K562 (cell line): ENCODE measurements at regions not wholly inside any gene's neighbourhood (a gene's known extent, or its start where the extent isn't known, plus 50 kb on each side); places are given as distances from the start of the nearest gene placed in this dataset.

Source experiments
- ARID1B ChIP-seq: fragments of 450-650 bp; IDR thresholded peaks from 2 replicates; pipeline ENCODE4 v1.6.1; 2016; ENCODE audit warnings: antibody characterized with exemption, mild to moderate bottlenecking, inconsistent platforms
- BMI1 ChIP-seq: fragments of 150-350 bp; IDR thresholded peaks from 2 replicates; pipeline ENCODE4 v1.6.1; 2014; ENCODE audit warnings: low read length
- CREB1 ChIP-seq, 2 experiments: sonication (generic) in 1 of 2; formaldehyde crosslinking in 1 of 2; IDR thresholded peaks; 2 replicates each; pipeline versions ENCODE4 v1.6.1 to v1.8.0; 2012 to 2022; ENCODE audit warnings: inconsistent platforms in 1 of 2, mild to moderate bottlenecking in 1 of 2, missing genetic modification reagents in 1 of 2, moderate library complexity in 1 of 2
- HDAC3 ChIP-seq: fragments of 450-650 bp; IDR thresholded peaks from 2 replicates; pipeline ENCODE4 v1.6.1; 2018; ENCODE audit warnings: borderline replicate concordance, mild to moderate bottlenecking, moderate library complexity; ENCODE audit not compliant: partially characterized antibody
- HDAC8 ChIP-seq: fragments of 450-650 bp; IDR thresholded peaks from 2 replicates; pipeline ENCODE4 v1.6.1; 2016; ENCODE audit warnings: mild to moderate bottlenecking, missing genetic modification characterization, moderate library complexity, missing compliant biosample characterization
- LEF1 ChIP-seq: fragments of 450-650 bp; IDR thresholded peaks from 2 replicates; pipeline ENCODE4 v1.6.1; 2016; ENCODE audit warnings: mild to moderate bottlenecking
- MED1 ChIP-seq: sonication (generic); formaldehyde crosslinking; IDR thresholded peaks from 2 replicates; pipeline ENCODE4 v1.8.1; 2023; ENCODE audit warnings: missing genetic modification reagents, borderline replicate concordance
- MEIS2 ChIP-seq: fragments of 450-650 bp; IDR thresholded peaks from 2 replicates; pipeline ENCODE4 v1.6.1; 2014; ENCODE audit warnings: mild to moderate bottlenecking; ENCODE audit not compliant: partially characterized antibody
- NBN ChIP-seq: fragments of 450-650 bp; IDR thresholded peaks from 2 replicates; pipeline ENCODE4 v1.6.1; 2016; ENCODE audit warnings: low read depth, mild to moderate bottlenecking
- NFIC ChIP-seq: fragments of 450-650 bp; IDR thresholded peaks from 2 replicates; pipeline ENCODE4 v1.6.1; 2017; ENCODE audit warnings: mild to moderate bottlenecking, inconsistent platforms
- NFXL1 ChIP-seq: fragments of 450-650 bp; formaldehyde crosslinking; IDR thresholded peaks from 2 replicates; pipeline ENCODE4 v1.4.0; 2021; ENCODE audit warnings: mild to moderate bottlenecking
- RUNX1 ChIP-seq: sonication (generic); IDR thresholded peaks from 2 replicates; pipeline ENCODE4 v1.6.1; 2016; ENCODE audit warnings: antibody characterized with exemption, low read depth
- SAFB ChIP-seq: fragments of 200-400 bp; formaldehyde crosslinking; IDR thresholded peaks from 2 replicates; pipeline ENCODE4 v1.6.1; 2017; ENCODE audit warnings: low read depth, low read length, borderline replicate concordance
- SMARCA4 ChIP-seq: fragments of 450-650 bp; IDR thresholded peaks from 2 replicates; pipeline ENCODE4 v1.6.1; 2016
- SPI1 ChIP-seq: IDR thresholded peaks from 2 replicates; pipeline ENCODE4 v1.6.1; 2011; ENCODE audit warnings: low read depth, low read length, control low read depth, borderline replicate concordance
- TCFL5 ChIP-seq: fragments of 250-450 bp; sonication (Bioruptor Pico); conservative IDR thresholded peaks from 2 replicates; pipeline ENCODE4 v1.6.1; 2021; ENCODE audit warnings: mild to moderate bottlenecking, moderate library complexity, matching md5 sums
- XRCC4 ChIP-seq: IDR thresholded peaks from one replicate; pipeline ENCODE4 v1.6.1; 2011; ENCODE audit not compliant: insufficient read depth, insufficient read length; ENCODE audit errors: extremely low read depth
- ZBTB17 ChIP-seq: fragments of 450-650 bp; formaldehyde crosslinking; IDR thresholded peaks from 2 replicates; pipeline ENCODE4 v1.4.0; 2020; ENCODE audit warnings: mild to moderate bottlenecking
- ZNF764 ChIP-seq: fragments of 250-450 bp; sonication (Bioruptor Pico); IDR thresholded peaks from 2 replicates; pipeline ENCODE4 v1.4.0; 2020; ENCODE audit warnings: low read depth, mild to moderate bottlenecking, moderate library complexity
- TF ChIP-seq, protein P1 (sequence below): fragments of 450-650 bp; IDR thresholded peaks from 2 replicates; pipeline ENCODE4 v1.6.1; 2017; ENCODE audit warnings: antibody characterized with exemption, mild to moderate bottlenecking
- TF ChIP-seq, protein P2 (sequence below): fragments of 200-800 bp; sonication (Bioruptor generic); IDR thresholded peaks from 2 replicates; pipeline ENCODE4 v1.6.1; 2017; ENCODE audit warnings: missing genetic modification characterization, missing compliant biosample characterization
- TF ChIP-seq, protein P3 (sequence below): fragments of 450-650 bp; IDR thresholded peaks from one replicate; pipeline ENCODE4 v1.6.1; 2018; ENCODE audit warnings: mild to moderate bottlenecking, moderate library complexity; ENCODE audit not compliant: partially characterized antibody

DNA sequence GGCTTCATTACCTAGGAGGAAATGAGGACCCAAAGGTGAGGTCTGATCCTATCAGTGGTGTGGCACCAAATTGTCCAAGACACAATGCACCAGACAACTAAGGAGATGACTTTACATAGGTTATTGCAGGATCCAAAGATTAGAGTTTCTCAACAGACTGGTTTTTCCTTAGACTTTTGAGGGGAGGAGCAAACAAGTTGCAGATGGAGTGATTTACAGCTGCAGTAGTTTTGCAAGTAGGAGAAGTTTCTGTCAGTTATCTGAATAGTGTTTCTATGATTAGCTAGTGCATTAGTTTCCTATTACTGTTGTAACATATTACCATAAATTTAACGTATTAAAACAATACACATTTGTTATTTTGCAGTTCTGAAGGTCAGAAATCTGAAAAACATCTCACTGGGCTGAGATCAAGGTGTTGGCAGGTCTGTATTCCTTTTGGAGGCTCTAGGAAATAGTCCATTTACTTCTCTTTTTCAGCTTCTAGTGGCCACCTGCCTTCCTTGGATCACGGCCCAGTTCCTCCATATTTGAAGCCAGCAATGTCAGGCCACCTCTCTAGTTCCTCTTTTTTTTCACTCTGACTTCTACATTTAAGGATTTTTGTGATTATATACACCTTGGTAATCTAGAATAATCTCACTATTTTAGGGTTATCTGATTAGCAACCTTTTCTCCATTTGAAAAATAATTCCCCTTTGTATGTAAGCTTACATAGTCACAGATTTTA, 994.9 kb downstream of the REEP3 start (continued):
- TF ChIP-seq, protein P1, sequence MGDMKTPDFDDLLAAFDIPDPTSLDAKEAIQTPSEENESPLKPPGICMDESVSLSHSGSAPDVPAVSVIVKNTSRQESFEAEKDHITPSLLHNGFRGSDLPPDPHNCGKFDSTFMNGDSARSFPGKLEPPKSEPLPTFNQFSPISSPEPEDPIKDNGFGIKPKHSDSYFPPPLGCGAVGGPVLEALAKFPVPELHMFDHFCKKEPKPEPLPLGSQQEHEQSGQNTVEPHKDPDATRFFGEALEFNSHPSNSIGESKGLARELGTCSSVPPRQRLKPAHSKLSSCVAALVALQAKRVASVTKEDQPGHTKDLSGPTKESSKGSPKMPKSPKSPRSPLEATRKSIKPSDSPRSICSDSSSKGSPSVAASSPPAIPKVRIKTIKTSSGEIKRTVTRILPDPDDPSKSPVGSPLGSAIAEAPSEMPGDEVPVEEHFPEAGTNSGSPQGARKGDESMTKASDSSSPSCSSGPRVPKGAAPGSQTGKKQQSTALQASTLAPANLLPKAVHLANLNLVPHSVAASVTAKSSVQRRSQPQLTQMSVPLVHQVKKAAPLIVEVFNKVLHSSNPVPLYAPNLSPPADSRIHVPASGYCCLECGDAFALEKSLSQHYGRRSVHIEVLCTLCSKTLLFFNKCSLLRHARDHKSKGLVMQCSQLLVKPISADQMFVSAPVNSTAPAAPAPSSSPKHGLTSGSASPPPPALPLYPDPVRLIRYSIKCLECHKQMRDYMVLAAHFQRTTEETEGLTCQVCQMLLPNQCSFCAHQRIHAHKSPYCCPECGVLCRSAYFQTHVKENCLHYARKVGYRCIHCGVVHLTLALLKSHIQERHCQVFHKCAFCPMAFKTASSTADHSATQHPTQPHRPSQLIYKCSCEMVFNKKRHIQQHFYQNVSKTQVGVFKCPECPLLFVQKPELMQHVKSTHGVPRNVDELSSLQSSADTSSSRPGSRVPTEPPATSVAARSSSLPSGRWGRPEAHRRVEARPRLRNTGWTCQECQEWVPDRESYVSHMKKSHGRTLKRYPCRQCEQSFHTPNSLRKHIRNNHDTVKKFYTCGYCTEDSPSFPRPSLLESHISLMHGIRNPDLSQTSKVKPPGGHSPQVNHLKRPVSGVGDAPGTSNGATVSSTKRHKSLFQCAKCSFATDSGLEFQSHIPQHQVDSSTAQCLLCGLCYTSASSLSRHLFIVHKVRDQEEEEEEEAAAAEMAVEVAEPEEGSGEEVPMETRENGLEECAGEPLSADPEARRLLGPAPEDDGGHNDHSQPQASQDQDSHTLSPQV, result peak; percentile 84
- TF ChIP-seq NFXL1 (no peak), ZNF764 (CRISPR knock-in tag) (no peak), ZBTB17 (no peak), LEF1 (0 out of 2 replicates have a peak, but pooled peaks have one; percentile 7), SAFB (no peak), RUNX1 (no peak), HDAC3 (peak; percentile 12), NBN (peak; percentile 34; the same call in 1 of the 2 replicates), MEIS2 (peak; percentile 95), NFIC (peak; percentile 78), CREB1 (IDR thresholded peaks at IDR 0.05) (no peak), CREB1 (CRISPR knock-in tag; IDR thresholded peaks at IDR 0.05) (no peak), ARID1B (peak; percentile 49), TCFL5 (no peak), BMI1 (no peak), HDAC8 (tag) (no peak), SMARCA4 (peak; percentile 56; the same call in 1 of the 2 replicates), MED1 (CRISPR knock-in tag) (no peak), SPI1 (peak; percentile 88), XRCC4 (no peak)
- TF ChIP-seq, protein P2, sequence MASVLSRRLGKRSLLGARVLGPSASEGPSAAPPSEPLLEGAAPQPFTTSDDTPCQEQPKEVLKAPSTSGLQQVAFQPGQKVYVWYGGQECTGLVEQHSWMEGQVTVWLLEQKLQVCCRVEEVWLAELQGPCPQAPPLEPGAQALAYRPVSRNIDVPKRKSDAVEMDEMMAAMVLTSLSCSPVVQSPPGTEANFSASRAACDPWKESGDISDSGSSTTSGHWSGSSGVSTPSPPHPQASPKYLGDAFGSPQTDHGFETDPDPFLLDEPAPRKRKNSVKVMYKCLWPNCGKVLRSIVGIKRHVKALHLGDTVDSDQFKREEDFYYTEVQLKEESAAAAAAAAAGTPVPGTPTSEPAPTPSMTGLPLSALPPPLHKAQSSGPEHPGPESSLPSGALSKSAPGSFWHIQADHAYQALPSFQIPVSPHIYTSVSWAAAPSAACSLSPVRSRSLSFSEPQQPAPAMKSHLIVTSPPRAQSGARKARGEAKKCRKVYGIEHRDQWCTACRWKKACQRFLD (CRISPR knock-in tag), result peak; percentile 34; the same call in 1 of the 2 replicates
- TF ChIP-seq, protein P3, sequence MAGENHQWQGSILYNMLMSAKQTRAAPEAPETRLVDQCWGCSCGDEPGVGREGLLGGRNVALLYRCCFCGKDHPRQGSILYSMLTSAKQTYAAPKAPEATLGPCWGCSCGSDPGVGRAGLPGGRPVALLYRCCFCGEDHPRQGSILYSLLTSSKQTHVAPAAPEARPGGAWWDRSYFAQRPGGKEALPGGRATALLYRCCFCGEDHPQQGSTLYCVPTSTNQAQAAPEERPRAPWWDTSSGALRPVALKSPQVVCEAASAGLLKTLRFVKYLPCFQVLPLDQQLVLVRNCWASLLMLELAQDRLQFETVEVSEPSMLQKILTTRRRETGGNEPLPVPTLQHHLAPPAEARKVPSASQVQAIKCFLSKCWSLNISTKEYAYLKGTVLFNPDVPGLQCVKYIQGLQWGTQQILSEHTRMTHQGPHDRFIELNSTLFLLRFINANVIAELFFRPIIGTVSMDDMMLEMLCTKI, result no peak
